Astrocyte (in vitro differentiated cells and primary cell): ENCODE measurements at regions not wholly inside any gene's neighbourhood (a gene's known extent, or its start where the extent isn't known, plus 50 kb on each side); places are given as distances from the start of the nearest gene placed in this dataset.

Source experiments
- CTCF ChIP-seq: IDR thresholded peaks from 2 replicates; pipeline ENCODE4 v1.5.1; 2011; ENCODE audit warnings: low read depth, mild to moderate bottlenecking, inconsistent platforms, low read length, moderate library complexity; ENCODE audit not compliant: insufficient read depth
- EZH2 ChIP-seq: IDR thresholded peaks from 2 replicates; pipeline ENCODE4 v1.6.1; 2012; ENCODE audit warnings: mild to moderate bottlenecking, low read length, inconsistent platforms; ENCODE audit not compliant: insufficient read depth

- no peak for TF ChIP-seq CTCF
- no peak for TF ChIP-seq EZH2
These were observed 275.9 kb downstream of the SLC16A7 start for GRCh38 chr12:59871779-59872178.
